ENCODE measurements at regions not wholly inside any gene's neighbourhood (a gene's known extent, or its start where the extent isn't known, plus 50 kb on each side); places are given as distances from the start of the nearest gene placed in this dataset.

DNA sequence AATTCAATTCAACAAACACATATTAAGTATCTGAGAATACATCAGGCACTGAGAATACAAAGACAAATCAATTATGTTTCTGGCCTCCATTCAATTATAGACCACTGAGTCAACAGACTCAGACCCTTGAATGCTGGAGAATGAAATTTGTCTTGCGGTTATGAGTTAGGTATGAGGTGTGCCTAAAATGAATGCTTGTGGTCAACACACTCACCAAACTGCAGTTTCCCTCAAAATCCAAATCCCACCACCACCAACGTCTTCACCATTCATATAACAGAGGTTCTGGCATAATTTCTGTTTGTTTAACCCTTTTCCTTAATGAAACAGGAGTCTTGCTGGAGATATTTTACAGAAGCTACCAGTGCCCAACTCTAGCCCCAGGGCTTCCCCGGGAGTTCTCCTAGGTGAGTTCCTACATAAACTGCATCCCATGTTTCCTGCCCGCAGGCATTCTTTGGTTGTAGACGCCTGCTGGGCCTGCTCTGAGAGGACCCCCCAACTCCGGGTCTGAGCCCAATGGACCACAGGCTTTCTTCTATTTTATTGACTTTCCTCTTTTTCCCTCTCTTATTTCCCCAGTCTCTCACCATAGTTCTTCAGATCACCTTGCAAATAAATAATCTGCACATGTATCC is 119.2 kb downstream of the DDX53 start:
- TF ChIP-seq, protein P1, sequence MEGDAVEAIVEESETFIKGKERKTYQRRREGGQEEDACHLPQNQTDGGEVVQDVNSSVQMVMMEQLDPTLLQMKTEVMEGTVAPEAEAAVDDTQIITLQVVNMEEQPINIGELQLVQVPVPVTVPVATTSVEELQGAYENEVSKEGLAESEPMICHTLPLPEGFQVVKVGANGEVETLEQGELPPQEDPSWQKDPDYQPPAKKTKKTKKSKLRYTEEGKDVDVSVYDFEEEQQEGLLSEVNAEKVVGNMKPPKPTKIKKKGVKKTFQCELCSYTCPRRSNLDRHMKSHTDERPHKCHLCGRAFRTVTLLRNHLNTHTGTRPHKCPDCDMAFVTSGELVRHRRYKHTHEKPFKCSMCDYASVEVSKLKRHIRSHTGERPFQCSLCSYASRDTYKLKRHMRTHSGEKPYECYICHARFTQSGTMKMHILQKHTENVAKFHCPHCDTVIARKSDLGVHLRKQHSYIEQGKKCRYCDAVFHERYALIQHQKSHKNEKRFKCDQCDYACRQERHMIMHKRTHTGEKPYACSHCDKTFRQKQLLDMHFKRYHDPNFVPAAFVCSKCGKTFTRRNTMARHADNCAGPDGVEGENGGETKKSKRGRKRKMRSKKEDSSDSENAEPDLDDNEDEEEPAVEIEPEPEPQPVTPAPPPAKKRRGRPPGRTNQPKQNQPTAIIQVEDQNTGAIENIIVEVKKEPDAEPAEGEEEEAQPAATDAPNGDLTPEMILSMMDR (IDR thresholded peaks at IDR 0.05): no peak
- no peak for TF ChIP-seq POLR2AphosphoS5 (IDR thresholded peaks at IDR 0.05)

Measured in breast epithelium (tissue), 3 donors.